ENCODE measurements at regions not wholly inside any gene's neighbourhood (a gene's known extent, or its start where the extent isn't known, plus 50 kb on each side); places are given as distances from the start of the nearest gene placed in this dataset.

- ChIA-PET POLR2A (interaction anchor here (1.2 to 10.3 kb wide), 9 partner anchors 25 to 1623 kb away, joined by 4 to 168 read pairs (median 15); a partner anchor contains a TSS), CTCF (interaction anchor here (1.7 to 7.9 kb wide), 5 partner anchors 18 to 56 kb away, joined by 7 to 79 read pairs (median 53); a partner anchor contains a TSS)
- DNase-seq (ENCODE audit: extremely low spot score): no peak
- no peak for TF ChIP-seq CTCF (IDR thresholded peaks at IDR 0.05; ENCODE audit: control extremely low read depth, extremely low read depth, low read depth, missing control alignments)
These were observed 73.1 kb downstream of the OR2B2 start for GRCh38 chr6:27838945-27839625.

GRCh38 chr6:27838058-27838944 is 73.9 kb downstream of the OR2B2 start:
- CTCF ChIA-PET: interaction anchor here (0.9 to 7.9 kb wide), 11 partner anchors 13 to 677 kb away, joined by 3 to 79 read pairs (median 4); a partner anchor contains a TSS
- POLR2A ChIA-PET: interaction anchor here (0.6 to 10.3 kb wide), 22 partner anchors 14 to 1812 kb away, joined by 3 to 168 read pairs (median 6); a partner anchor contains a TSS
- TF ChIP-seq CTCF (IDR thresholded peaks at IDR 0.05; ENCODE audit: control extremely low read depth, extremely low read depth, low read depth, missing control alignments): no peak
- DNase-seq (ENCODE audit: extremely low spot score): peak; percentile 89

- DNase-seq (ENCODE audit: extremely low spot score): no peak
- POLR2A ChIA-PET: interaction anchor here (0.9 to 10.3 kb wide), 20 partner anchors 13 to 1812 kb away, joined by 3 to 168 read pairs (median 6); a partner anchor contains a TSS
- no peak for TF ChIP-seq CTCF (IDR thresholded peaks at IDR 0.05; ENCODE audit: control extremely low read depth, extremely low read depth, low read depth, missing control alignments)
- CTCF ChIA-PET: interaction anchor here (0.9 to 7.9 kb wide), 13 partner anchors 14 to 677 kb away, joined by 3 to 79 read pairs (median 4); a partner anchor contains a TSS
These were observed 74.6 kb downstream of the OR2B2 start for GRCh38 chr6:27837625-27838057.

- CTCF ChIA-PET: interaction anchor here (1.0 to 7.9 kb wide), 14 partner anchors 14 to 676 kb away, joined by 3 to 79 read pairs (median 4); a partner anchor contains a TSS
- POLR2A ChIA-PET: interaction anchor here (0.5 to 10.3 kb wide), 16 partner anchors 12 to 1811 kb away, joined by 3 to 168 read pairs (median 8); a partner anchor contains a TSS
- peak; percentile 59 for DNase-seq (ENCODE audit: extremely low spot score)
- TF ChIP-seq CTCF (IDR thresholded peaks at IDR 0.05; ENCODE audit: control extremely low read depth, extremely low read depth, low read depth, missing control alignments): no peak
These were observed 75.2 kb downstream of the OR2B2 start for GRCh38 chr6:27836783-27837624.

- no peak for DNase-seq (ENCODE audit: extremely low spot score)
- POLR2A ChIA-PET: interaction anchor here (0.5 to 10.3 kb wide), 11 partner anchors 12 to 1637 kb away, joined by 3 to 168 read pairs (median 30); a partner anchor contains a TSS
- CTCF ChIA-PET: interaction anchor here (1.0 to 7.9 kb wide), 11 partner anchors 15 to 1810 kb away, joined by 3 to 79 read pairs (median 4); a partner anchor contains a TSS
- TF ChIP-seq CTCF (IDR thresholded peaks at IDR 0.05; ENCODE audit: control extremely low read depth, extremely low read depth, low read depth, missing control alignments): no peak
These were observed 75.9 kb downstream of the OR2B2 start for GRCh38 chr6:27836141-27836782.
